ENCODE measurements at regions not wholly inside any gene's neighbourhood (a gene's known extent, or its start where the extent isn't known, plus 50 kb on each side); places are given as distances from the start of the nearest gene placed in this dataset.

DNA sequence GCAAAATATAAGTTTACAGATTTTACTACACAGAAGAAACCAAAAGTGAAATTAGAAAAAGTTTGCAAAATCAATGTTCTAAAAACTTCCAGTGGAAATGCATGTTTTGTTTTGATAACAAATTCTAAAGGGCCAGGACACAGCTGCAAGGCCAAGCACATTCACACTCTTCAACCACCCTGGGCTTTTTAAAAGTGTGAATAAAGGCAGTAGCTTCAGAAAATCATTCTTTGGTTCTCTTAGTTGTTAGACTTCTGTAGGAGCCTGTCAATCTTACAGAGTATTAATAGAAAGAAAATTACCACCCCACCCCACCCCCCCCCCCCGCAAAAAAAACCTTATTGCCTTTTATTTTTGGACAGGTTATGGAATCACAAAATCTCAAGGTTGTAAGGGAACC is 105.2 kb upstream of the EGLN3 start:
- H3K27me3 ChIP-seq (replicated peaks in 1 of 4; ENCODE audit: control extremely low read depth in 1 of 4, control insufficient read depth in 3 of 4, insufficient read depth in 4 of 4, low read length in 3 of 4) = peaks cover 0 to 13% (median 1%) of the 10 kb centered on the region in 4 experiments
- POLR2A ChIA-PET = no interaction called here
- H3K27ac ChIP-seq (ENCODE audit: low read length in 2 of 2) = no peak overlapping the region
- H2AFZ ChIP-seq (ENCODE audit: insufficient read depth, low read depth, low read length, poor library complexity, severe bottlenecking) = no peak overlapping the region
- H3K4me3 ChIP-seq (ENCODE audit: control extremely low read depth in 1 of 5, extremely low read depth in 1 of 5, insufficient read depth in 1 of 5, low read depth in 2 of 5, low read length in 4 of 5) = no peak overlapping the region
- no peaks in the 10 kb centered on the region for H3K79me2 ChIP-seq (ENCODE audit: control insufficient read depth, insufficient read depth, low read length)
- peaks cover 23% of the 10 kb centered on the region for H3K27me3 Mint-ChIP-seq
- H3K4me1 Mint-ChIP-seq = peaks cover 12% of the 10 kb centered on the region
- CTCF ChIA-PET = no interaction called here
- no peak overlapping the region for H3K4me3 Mint-ChIP-seq
- H3K36me3 ChIP-seq (replicated peaks in 1 of 2; ENCODE audit: control extremely low read depth in 1 of 2, control insufficient read depth in 1 of 2, extremely low read depth in 1 of 2, insufficient read depth in 2 of 2, low read length in 1 of 2) = no peaks in the 10 kb centered on the region
- no CpG with 5 or more reads among the region's 1 CpG for WGBS (ENCODE audit: insufficient coverage)
- DNase-seq (no peak), ATAC-seq (ENCODE audit: low read depth) (no peak)
- H3K9me3 ChIP-seq (ENCODE audit: control extremely low read depth in 1 of 3, control insufficient read depth in 2 of 3, insufficient read depth in 1 of 3, low read length in 2 of 3) = no peaks in the 10 kb centered on the region
- no peak overlapping the region for H3K4me2 ChIP-seq (replicated peaks; ENCODE audit: low read depth, low read length, poor library complexity, severe bottlenecking)
- H3K9me3 Mint-ChIP-seq (ENCODE audit: insufficient read depth) = no peaks in the 10 kb centered on the region
- no peak overlapping the region for H3K27ac Mint-ChIP-seq
- H3K9ac ChIP-seq (ENCODE audit: low read length) = no peak overlapping the region
- intact Hi-C loops (cut with micrococcal nuclease) = no loop called here
- TF ChIP-seq EZH2 (IDR thresholded peaks at IDR 0.05; ENCODE audit: borderline replicate concordance, insufficient read depth, low read depth, low read length, poor library complexity, severe bottlenecking) = no peak
- TF ChIP-seq, protein P1, sequence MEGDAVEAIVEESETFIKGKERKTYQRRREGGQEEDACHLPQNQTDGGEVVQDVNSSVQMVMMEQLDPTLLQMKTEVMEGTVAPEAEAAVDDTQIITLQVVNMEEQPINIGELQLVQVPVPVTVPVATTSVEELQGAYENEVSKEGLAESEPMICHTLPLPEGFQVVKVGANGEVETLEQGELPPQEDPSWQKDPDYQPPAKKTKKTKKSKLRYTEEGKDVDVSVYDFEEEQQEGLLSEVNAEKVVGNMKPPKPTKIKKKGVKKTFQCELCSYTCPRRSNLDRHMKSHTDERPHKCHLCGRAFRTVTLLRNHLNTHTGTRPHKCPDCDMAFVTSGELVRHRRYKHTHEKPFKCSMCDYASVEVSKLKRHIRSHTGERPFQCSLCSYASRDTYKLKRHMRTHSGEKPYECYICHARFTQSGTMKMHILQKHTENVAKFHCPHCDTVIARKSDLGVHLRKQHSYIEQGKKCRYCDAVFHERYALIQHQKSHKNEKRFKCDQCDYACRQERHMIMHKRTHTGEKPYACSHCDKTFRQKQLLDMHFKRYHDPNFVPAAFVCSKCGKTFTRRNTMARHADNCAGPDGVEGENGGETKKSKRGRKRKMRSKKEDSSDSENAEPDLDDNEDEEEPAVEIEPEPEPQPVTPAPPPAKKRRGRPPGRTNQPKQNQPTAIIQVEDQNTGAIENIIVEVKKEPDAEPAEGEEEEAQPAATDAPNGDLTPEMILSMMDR (IDR thresholded peaks at IDR 0.05) = no peak
- no peaks in the 10 kb centered on the region for H4K20me1 ChIP-seq (ENCODE audit: control insufficient read depth, insufficient read depth, low read length, poor library complexity, severe bottlenecking)
- peaks cover 11% of the 10 kb centered on the region in 2 donors for H3K4me1 ChIP-seq (ENCODE audit: control insufficient read depth in 2 of 2, insufficient read depth in 2 of 2, low read length in 2 of 2)

DNA sequence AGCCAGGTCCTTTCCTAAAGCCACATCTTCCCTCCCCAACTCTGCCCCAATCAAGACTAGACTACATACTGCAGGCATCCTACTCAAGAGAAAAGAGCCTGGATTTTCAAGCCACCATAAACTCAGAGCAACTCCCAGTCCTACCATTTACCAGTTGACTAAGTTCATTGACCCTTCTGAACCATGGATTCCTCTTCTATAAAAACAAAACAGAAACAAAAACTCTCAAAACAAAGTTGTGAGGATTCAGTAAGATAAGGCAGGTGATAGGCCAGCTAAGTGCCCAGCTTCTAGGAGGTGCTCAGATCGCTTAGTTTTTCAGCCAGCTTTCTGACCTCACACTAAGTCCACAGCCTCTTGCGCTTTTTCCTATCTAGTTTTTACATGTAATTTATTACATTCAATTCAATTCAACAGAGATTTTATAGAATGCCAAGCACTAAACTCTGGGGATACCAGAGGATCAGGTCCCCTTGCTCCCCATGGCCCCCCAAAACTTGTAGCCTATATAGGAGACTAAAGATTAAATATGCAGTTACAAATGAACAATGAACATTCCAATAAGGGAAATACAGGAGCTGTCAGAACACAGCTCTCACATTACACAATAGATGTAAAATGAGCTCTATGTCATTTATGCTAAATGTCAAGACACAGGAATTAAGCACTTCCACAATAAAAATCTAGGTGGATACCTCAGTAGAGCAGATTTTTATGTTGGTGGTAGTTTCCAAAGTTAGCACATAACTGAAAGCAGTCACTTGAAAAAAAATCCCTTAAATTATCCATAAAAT is 104.5 kb upstream of the EGLN3 start:
- no peak overlapping the region for H3K4me3 Mint-ChIP-seq
- peaks cover 5% of the 10 kb centered on the region for H3K4me1 Mint-ChIP-seq
- POLR2A ChIA-PET = no interaction called here
- Histone ChIP-seq H2AFZ (ENCODE audit: insufficient read depth, low read depth, low read length, poor library complexity, severe bottlenecking) (no peak overlapping the region), H3K79me2 (ENCODE audit: control insufficient read depth, insufficient read depth, low read length) (no peaks in the 10 kb centered on the region), H3K36me3 (replicated peaks in 1 of 2; ENCODE audit: control extremely low read depth in 1 of 2, control insufficient read depth in 1 of 2, extremely low read depth in 1 of 2, insufficient read depth in 2 of 2, low read length in 1 of 2) (no peaks in the 10 kb centered on the region), H3K9ac (ENCODE audit: low read length) (no peak overlapping the region), H4K20me1 (ENCODE audit: control insufficient read depth, insufficient read depth, low read length, poor library complexity, severe bottlenecking) (no peaks in the 10 kb centered on the region), H3K4me3 (ENCODE audit: control extremely low read depth in 1 of 5, extremely low read depth in 1 of 5, insufficient read depth in 1 of 5, low read depth in 2 of 5, low read length in 4 of 5) (no peak overlapping the region), H3K27me3 (replicated peaks in 1 of 4; ENCODE audit: control extremely low read depth in 1 of 4, control insufficient read depth in 3 of 4, insufficient read depth in 4 of 4, low read length in 3 of 4) (peaks cover 0 to 10% (median 0%) of the 10 kb centered on the region in 4 experiments), H3K27ac (ENCODE audit: low read length in 2 of 2) (no peak overlapping the region), H3K4me2 (replicated peaks; ENCODE audit: low read depth, low read length, poor library complexity, severe bottlenecking) (no peak overlapping the region), H3K4me1 (ENCODE audit: control insufficient read depth in 2 of 2, insufficient read depth in 2 of 2, low read length in 2 of 2) (peaks cover 4% of the 10 kb centered on the region in 2 donors), H3K9me3 (ENCODE audit: control extremely low read depth in 1 of 3, control insufficient read depth in 2 of 3, insufficient read depth in 1 of 3, low read length in 2 of 3) (no peaks in the 10 kb centered on the region)
- DNase-seq (no peak), ATAC-seq (ENCODE audit: low read depth) (no peak)
- intact Hi-C loops (cut with micrococcal nuclease) = no loop called here
- H3K9me3 Mint-ChIP-seq (ENCODE audit: insufficient read depth) = no peaks in the 10 kb centered on the region
- H3K27ac Mint-ChIP-seq = no peak overlapping the region
- WGBS (ENCODE audit: insufficient coverage) = no CpG with 5 or more reads among the region's 2 CpGs
- CTCF ChIA-PET = no interaction called here
- peaks cover 16% of the 10 kb centered on the region for H3K27me3 Mint-ChIP-seq
- TF ChIP-seq, protein P1 (IDR thresholded peaks at IDR 0.05) = no peak
- TF ChIP-seq EZH2 (IDR thresholded peaks at IDR 0.05; ENCODE audit: borderline replicate concordance, insufficient read depth, low read depth, low read length, poor library complexity, severe bottlenecking) = no peak
